CD4-positive, alpha-beta memory T cell (primary cell): ENCODE measurements at regions not wholly inside any gene's neighbourhood (a gene's known extent, or its start where the extent isn't known, plus 50 kb on each side); places are given as distances from the start of the nearest gene placed in this dataset.

Experiments
- CTCF ChIA-PET: fragments of 350-600 bp; sonication (Branson Sonifier 250); formaldehyde crosslinking; loops from one replicate; lab custom pipeline; 2021; ENCODE audit warnings: inconsistent platforms; ENCODE audit not compliant: partially characterized antibody; lab: Charles Lee
- POLR2A ChIA-PET: fragments of 350-600 bp; sonication (Branson Sonifier 250); formaldehyde crosslinking; loops from one replicate; lab custom pipeline; 2021; ENCODE audit not compliant: partially characterized antibody; lab: Charles Lee
- DNase-seq, 5 donors: peaks; one replicate each; pipeline versions ENCODE4 v3.0.0 to v3.0.0-alpha.2; 2020 to 2022; ENCODE audit warnings: mixed read lengths in 1 of 5
- H3K27ac ChIP-seq: one replicate; pipeline ENCODE4 v1.7.0; 2013; ENCODE audit warnings: low read depth, low read length
- H3K27me3 ChIP-seq: 2 replicates; pipeline ENCODE4 v1.7.0; 2013; ENCODE audit warnings: mild to moderate bottlenecking, low read length, moderate library complexity; ENCODE audit not compliant: insufficient read depth
- H3K36me3 ChIP-seq: 2 replicates; pipeline ENCODE4 v1.7.0; 2013; ENCODE audit warnings: mild to moderate bottlenecking, low read length, moderate library complexity; ENCODE audit not compliant: insufficient read depth
- H3K4me1 ChIP-seq: 2 replicates; pipeline ENCODE4 v1.7.0; 2013; ENCODE audit warnings: mild to moderate bottlenecking, low read length, moderate library complexity; ENCODE audit not compliant: insufficient read depth
- H3K4me3 ChIP-seq, 2 donors: one replicate each; pipeline ENCODE4 v1.7.0; 2013; ENCODE audit warnings: low read length in 2 of 2, mild to moderate bottlenecking in 1 of 2
- H3K9me3 ChIP-seq, 2 donors: one replicate each; pipeline ENCODE4 v1.7.0; 2013; ENCODE audit warnings: low read length in 2 of 2, control low read depth in 1 of 2; ENCODE audit not compliant: control insufficient read depth in 1 of 2
- H3K27ac Mint-ChIP-seq, 7 donors: one replicate each; pipeline ENCODE4 v1.8.0; 2020 to 2021; ENCODE audit warnings: mixed read lengths in 7 of 7, mild to moderate bottlenecking in 6 of 7, inconsistent platforms in 3 of 7, moderate library complexity in 3 of 7
- H3K27me3 Mint-ChIP-seq, 2 donors: one replicate each; pipeline ENCODE4 v1.8.0; 2020 to 2021; ENCODE audit warnings: mixed read lengths in 2 of 2
- H3K36me3 Mint-ChIP-seq, 2 donors: one replicate each; pipeline ENCODE4 v1.8.0; 2020 to 2021; ENCODE audit warnings: mixed read lengths in 2 of 2, inconsistent platforms in 1 of 2, mild to moderate bottlenecking in 1 of 2
- H3K4me1 Mint-ChIP-seq, 4 donors: one replicate each; pipeline ENCODE4 v1.8.0; 2020 to 2021; ENCODE audit warnings: mixed read lengths in 4 of 4, mild to moderate bottlenecking in 1 of 4
- H3K4me3 Mint-ChIP-seq, 8 donors: one replicate each; pipeline ENCODE4 v1.8.0; 2020 to 2021; ENCODE audit warnings: mixed read lengths in 8 of 8, mild to moderate bottlenecking in 7 of 8, moderate library complexity in 6 of 8, inconsistent platforms in 3 of 8
- H3K9me3 Mint-ChIP-seq, 8 donors: one replicate each; pipeline ENCODE4 v1.8.0; 2020 to 2021; ENCODE audit warnings: mixed read lengths in 8 of 8, mild to moderate bottlenecking in 5 of 8, inconsistent platforms in 3 of 8, moderate library complexity in 1 of 8
- intact Hi-C: fragments of 100-400 bp; cut with micrococcal nuclease; formaldehyde crosslinking; loops from one replicate; pipeline ENCODE4 v1.15.1; 2023

- no peaks in the 10 kb centered on the region for H3K4me1 ChIP-seq
- Mint-ChIP-seq H3K27ac (no peak overlapping the region), H3K4me3 (no peak overlapping the region), H3K4me1 (peaks cover 0 to 2% (median 0%) of the 10 kb centered on the region in 4 donors), H3K9me3 (peaks cover 0 to 3% (median 0%) of the 10 kb centered on the region in 8 donors), H3K36me3 (no peaks in the 10 kb centered on the region), H3K27me3 (peaks cover 3% of the 10 kb centered on the region in 2 donors)
- DNase-seq, result no peak
- no peaks in the 10 kb centered on the region for H3K27me3 ChIP-seq
- intact Hi-C loops, result no loop called here
- ChIA-PET POLR2A (no interaction called here), CTCF (no interaction called here)
- no peak overlapping the region for H3K27ac ChIP-seq
- H3K36me3 ChIP-seq, result no peaks in the 10 kb centered on the region
- no peaks in the 10 kb centered on the region for H3K9me3 ChIP-seq
- H3K4me3 ChIP-seq, result no peak overlapping the region
Observed at GRCh38 chr15:35657679-35658311, 111.8 kb upstream of the DPH6 start.

- ChIA-PET POLR2A (no interaction called here), CTCF (no interaction called here)
- Histone ChIP-seq H3K36me3 (no peaks in the 10 kb centered on the region), H3K27ac (no peak overlapping the region), H3K27me3 (no peaks in the 10 kb centered on the region), H3K4me1 (no peaks in the 10 kb centered on the region), H3K4me3 (no peak overlapping the region), H3K9me3 (no peaks in the 10 kb centered on the region)
- no peaks in the 10 kb centered on the region for H3K9me3 Mint-ChIP-seq
- intact Hi-C loops, result no loop called here
- no peak overlapping the region for H3K4me3 Mint-ChIP-seq
- H3K27ac Mint-ChIP-seq, result no peak overlapping the region
- no peak for DNase-seq
- H3K27me3 Mint-ChIP-seq, result peaks cover 3 to 5% of the 10 kb centered on the region in 2 donors
- no peaks in the 10 kb centered on the region for H3K36me3 Mint-ChIP-seq
- H3K4me1 Mint-ChIP-seq, result peaks cover 4 to 8% (median 7%) of the 10 kb centered on the region in 4 donors
Observed at GRCh38 chr15:35663956-35664355, 118.0 kb upstream of the DPH6 start.

- intact Hi-C loops, result no loop called here
- no peak for DNase-seq
- H3K4me3 Mint-ChIP-seq, result no peak overlapping the region
Observed at GRCh38 chr15:35665896-35666536, 120.1 kb upstream of the DPH6 start.

GRCh38 chr15:35667908-35668307, 121.9 kb upstream of the DPH6 start:
- peaks cover 3% of the 10 kb centered on the region for H3K4me1 ChIP-seq
- H3K27me3 ChIP-seq, result no peaks in the 10 kb centered on the region
- no peaks in the 10 kb centered on the region for H3K9me3 ChIP-seq
- peaks cover 6 to 12% (median 11%) of the 10 kb centered on the region in 4 donors for H3K4me1 Mint-ChIP-seq
- no peak overlapping the region for H3K4me3 ChIP-seq
- H3K4me3 Mint-ChIP-seq, result peak overlapping the region in 4 of 8 donors; percentile 5 to 41 (median 22)
- no peak overlapping the region for H3K27ac ChIP-seq
- POLR2A ChIA-PET, result no interaction called here
- no peak overlapping the region for H3K27ac Mint-ChIP-seq
- H3K27me3 Mint-ChIP-seq, result peaks cover 0 to 1% of the 10 kb centered on the region in 2 donors
- peaks cover 0 to 1% (median 0%) of the 10 kb centered on the region in 8 donors for H3K9me3 Mint-ChIP-seq
- intact Hi-C loops, result no loop called here
- H3K36me3 Mint-ChIP-seq, result no peaks in the 10 kb centered on the region
- no peaks in the 10 kb centered on the region for H3K36me3 ChIP-seq
- no peak for DNase-seq
- CTCF ChIA-PET, result no interaction called here

More at GRCh38 chr15:35665896-35666536, 120.1 kb upstream of the DPH6 start:
- Histone ChIP-seq H3K4me1 (no peaks in the 10 kb centered on the region), H3K27ac (no peak overlapping the region), H3K4me3 (no peak overlapping the region), H3K36me3 (no peaks in the 10 kb centered on the region), H3K27me3 (no peaks in the 10 kb centered on the region), H3K9me3 (no peaks in the 10 kb centered on the region)
- Mint-ChIP-seq H3K27me3 (peaks cover 0 to 3% of the 10 kb centered on the region in 2 donors), H3K9me3 (peaks cover 0 to 1% (median 0%) of the 10 kb centered on the region in 8 donors), H3K27ac (no peak overlapping the region), H3K36me3 (no peaks in the 10 kb centered on the region), H3K4me1 (peaks cover 6 to 8% (median 7%) of the 10 kb centered on the region in 4 donors)
- CTCF ChIA-PET, result no interaction called here
- POLR2A ChIA-PET, result no interaction called here

- no peaks in the 10 kb centered on the region for H3K9me3 ChIP-seq
- Mint-ChIP-seq H3K36me3 (no peaks in the 10 kb centered on the region), H3K27ac (no peak overlapping the region), H3K27me3 (no peaks in the 10 kb centered on the region), H3K9me3 (peaks cover 0 to 1% (median 0%) of the 10 kb centered on the region in 8 donors), H3K4me3 (no peak overlapping the region), H3K4me1 (peaks cover 8 to 19% (median 15%) of the 10 kb centered on the region in 4 donors)
- H3K4me1 ChIP-seq, result peaks cover 3% of the 10 kb centered on the region
- CTCF ChIA-PET, result no interaction called here
- POLR2A ChIA-PET, result no interaction called here
- H3K27ac ChIP-seq, result no peak overlapping the region
- H3K36me3 ChIP-seq, result no peaks in the 10 kb centered on the region
- no peak overlapping the region for H3K4me3 ChIP-seq
- intact Hi-C loops, result no loop called here
- DNase-seq, result no peak
- H3K27me3 ChIP-seq, result no peaks in the 10 kb centered on the region
Observed at GRCh38 chr15:35669021-35669420, 123.1 kb upstream of the DPH6 start.

GRCh38 chr15:35669432-35670045, 123.6 kb upstream of the DPH6 start:
- no peak overlapping the region for H3K27ac Mint-ChIP-seq
- Histone ChIP-seq H3K9me3 (no peaks in the 10 kb centered on the region), H3K36me3 (no peaks in the 10 kb centered on the region), H3K27me3 (no peaks in the 10 kb centered on the region), H3K4me3 (no peak overlapping the region), H3K27ac (no peak overlapping the region), H3K4me1 (peaks cover 3% of the 10 kb centered on the region)
- ChIA-PET CTCF (no interaction called here), POLR2A (no interaction called here)
- no peak for DNase-seq
- H3K9me3 Mint-ChIP-seq, result peaks cover 0 to 1% (median 0%) of the 10 kb centered on the region in 8 donors
- H3K27me3 Mint-ChIP-seq, result no peaks in the 10 kb centered on the region
- intact Hi-C loops, result no loop called here
- no peaks in the 10 kb centered on the region for H3K36me3 Mint-ChIP-seq
- H3K4me3 Mint-ChIP-seq, result no peak overlapping the region
- peaks cover 8 to 19% (median 15%) of the 10 kb centered on the region in 4 donors for H3K4me1 Mint-ChIP-seq

GRCh38 chr15:35671197-35671596, 125.2 kb upstream of the DPH6 start:
- no peaks in the 10 kb centered on the region for H3K36me3 Mint-ChIP-seq
- DNase-seq, result no peak
- peaks cover 0 to 1% (median 0%) of the 10 kb centered on the region in 8 donors for H3K9me3 Mint-ChIP-seq
- Histone ChIP-seq H3K27me3 (peaks cover 5% of the 10 kb centered on the region), H3K4me3 (no peak overlapping the region), H3K9me3 (no peaks in the 10 kb centered on the region), H3K4me1 (peaks cover 3% of the 10 kb centered on the region), H3K36me3 (no peaks in the 10 kb centered on the region), H3K27ac (no peak overlapping the region)
- H3K27me3 Mint-ChIP-seq, result no peaks in the 10 kb centered on the region
- H3K4me1 Mint-ChIP-seq, result peaks cover 8 to 19% (median 15%) of the 10 kb centered on the region in 4 donors
- intact Hi-C loops, result no loop called here
- no peak overlapping the region for H3K4me3 Mint-ChIP-seq
- ChIA-PET POLR2A (no interaction called here), CTCF (no interaction called here)
- H3K27ac Mint-ChIP-seq, result no peak overlapping the region
